ENCODE measurements at regions not wholly inside any gene's neighbourhood (a gene's known extent, or its start where the extent isn't known, plus 50 kb on each side); places are given as distances from the start of the nearest gene placed in this dataset.

GRCh38 chr3:63146154-63146553, 132.0 kb upstream of the SYNPR start:
- TF ChIP-seq CTCF (IDR thresholded peaks at IDR 0.05; ENCODE audit: unreplicated experiment): no peak
- no peak for DNase-seq (ENCODE audit: low spot score, unreplicated experiment)
- Mint-ChIP-seq H3K4me3 (ENCODE audit: low read depth) (no peak overlapping the region), H3K27ac (no peak overlapping the region), H3K4me1 (ENCODE audit: low read depth) (peaks cover 2% of the 10 kb centered on the region), H3K36me3 (ENCODE audit: insufficient read depth) (no peaks in the 10 kb centered on the region), H3K27me3 (no peaks in the 10 kb centered on the region), H3K9me3 (ENCODE audit: low read depth) (no peaks in the 10 kb centered on the region)

- Mint-ChIP-seq H3K4me1 (ENCODE audit: low read depth) (peaks cover 2% of the 10 kb centered on the region), H3K4me3 (ENCODE audit: low read depth) (no peak overlapping the region), H3K27me3 (no peaks in the 10 kb centered on the region), H3K36me3 (ENCODE audit: insufficient read depth) (no peaks in the 10 kb centered on the region), H3K9me3 (ENCODE audit: low read depth) (peaks cover under 1% of the 10 kb centered on the region), H3K27ac (no peak overlapping the region)
- TF ChIP-seq CTCF (IDR thresholded peaks at IDR 0.05; ENCODE audit: unreplicated experiment): no peak
- no peak for DNase-seq (ENCODE audit: low spot score, unreplicated experiment)
Observed at GRCh38 chr3:63150880-63151279, 127.2 kb upstream of the SYNPR start.

- Mint-ChIP-seq H3K4me3 (ENCODE audit: low read depth) (no peak overlapping the region), H3K27me3 (no peaks in the 10 kb centered on the region), H3K9me3 (ENCODE audit: low read depth) (peaks cover 3% of the 10 kb centered on the region), H3K4me1 (ENCODE audit: low read depth) (peaks cover 2% of the 10 kb centered on the region), H3K36me3 (ENCODE audit: insufficient read depth) (no peaks in the 10 kb centered on the region), H3K27ac (no peak overlapping the region)
- TF ChIP-seq CTCF (IDR thresholded peaks at IDR 0.05; ENCODE audit: unreplicated experiment): no peak
- no peak for DNase-seq (ENCODE audit: low spot score, unreplicated experiment)
Observed at GRCh38 chr3:63151897-63152296, 126.2 kb upstream of the SYNPR start.

- H3K4me3 Mint-ChIP-seq (ENCODE audit: low read depth): no peak overlapping the region
- H3K36me3 Mint-ChIP-seq (ENCODE audit: insufficient read depth): no peaks in the 10 kb centered on the region
- no peak for TF ChIP-seq CTCF (IDR thresholded peaks at IDR 0.05; ENCODE audit: unreplicated experiment)
- H3K27me3 Mint-ChIP-seq: no peaks in the 10 kb centered on the region
- H3K4me1 Mint-ChIP-seq (ENCODE audit: low read depth): no peaks in the 10 kb centered on the region
- peaks cover 6% of the 10 kb centered on the region for H3K9me3 Mint-ChIP-seq (ENCODE audit: low read depth)
- DNase-seq (ENCODE audit: low spot score, unreplicated experiment): no peak
- H3K27ac Mint-ChIP-seq: no peak overlapping the region
Observed at GRCh38 chr3:63159764-63160163, 118.3 kb upstream of the SYNPR start.

GRCh38 chr3:63167113-63167512, 111.0 kb upstream of the SYNPR start:
- Mint-ChIP-seq H3K27ac (no peak overlapping the region), H3K36me3 (ENCODE audit: insufficient read depth) (no peaks in the 10 kb centered on the region), H3K9me3 (ENCODE audit: low read depth) (peaks cover 3% of the 10 kb centered on the region), H3K4me3 (ENCODE audit: low read depth) (no peak overlapping the region), H3K4me1 (ENCODE audit: low read depth) (peaks cover 9% of the 10 kb centered on the region), H3K27me3 (no peaks in the 10 kb centered on the region)
- DNase-seq (ENCODE audit: low spot score, unreplicated experiment): no peak
- no peak for TF ChIP-seq CTCF (IDR thresholded peaks at IDR 0.05; ENCODE audit: unreplicated experiment)
